Medulla oblongata (tissue), 1 donor: ENCODE measurements at regions not wholly inside any gene's neighbourhood (a gene's known extent, or its start where the extent isn't known, plus 50 kb on each side); places are given as distances from the start of the nearest gene placed in this dataset.
"Not testable (repeated sequence)": the region's sequence is repeated elsewhere in the genome, so short reads cannot be mapped to it uniquely, and the experiment has no call there.

Source experiments
- DNase-seq: peaks from one replicate; pipeline ENCODE4 v3.0.0-alpha.2; 2015; ENCODE audit errors: extremely low spot score

GRCh38 chr18:73324187-73324831 lies 456.5 kb upstream of the NETO1 start:
- not testable (repeated sequence) for DNase-seq

DNA sequence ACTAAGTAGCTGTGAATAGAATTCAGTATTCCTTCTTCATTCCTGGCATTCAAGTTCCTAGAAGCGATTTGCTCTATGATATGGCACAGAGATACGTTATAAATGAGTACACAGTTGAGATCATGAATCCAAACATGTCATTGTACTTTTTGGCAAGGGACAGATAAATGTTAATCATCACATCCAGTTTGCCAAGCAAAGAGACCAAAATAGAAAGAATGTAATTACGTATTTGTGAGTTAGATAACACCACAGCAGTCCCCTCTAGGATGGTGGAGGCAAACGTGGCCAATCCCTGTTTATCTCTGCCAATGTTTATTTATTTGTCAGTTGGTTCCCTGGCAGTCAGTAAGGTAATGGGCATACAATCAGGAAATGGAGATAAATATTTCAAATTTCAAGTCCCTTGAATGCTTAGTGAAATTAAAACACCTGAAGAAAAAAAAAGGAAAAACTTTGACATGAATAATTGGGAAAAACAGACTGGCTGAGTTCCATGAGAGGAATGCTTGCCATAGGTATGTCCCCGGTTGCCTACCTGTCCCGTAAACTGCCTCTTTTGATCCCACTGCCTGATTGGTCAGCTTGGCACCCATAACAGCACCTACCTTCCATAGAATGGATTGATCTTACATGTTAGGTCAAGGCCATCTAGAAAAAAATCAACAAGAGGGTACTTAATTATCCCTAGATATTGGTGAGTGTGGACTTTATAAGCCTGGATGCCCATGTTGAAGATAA lies 451.1 kb upstream of the NETO1 start:
- DNase-seq, result no peak

DNA sequence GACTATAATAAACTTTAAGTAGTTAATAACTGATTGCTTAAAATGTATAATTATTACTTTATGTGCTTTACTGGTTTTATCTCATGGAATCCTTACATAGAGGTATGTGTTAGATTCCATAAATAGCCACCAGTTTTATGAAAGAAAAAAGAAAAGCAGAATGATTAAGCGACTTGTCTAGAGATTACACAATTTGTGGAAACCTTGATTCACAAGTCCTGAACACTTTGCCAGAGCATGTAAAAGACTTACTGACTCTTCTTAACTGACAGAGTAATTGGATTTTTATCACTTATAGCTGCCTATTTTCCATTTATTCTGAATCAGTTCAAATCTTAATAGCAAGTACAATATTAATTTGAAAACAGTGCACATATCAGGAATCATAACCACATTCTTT lies 448.7 kb upstream of the NETO1 start:
- no peak for DNase-seq

- no peak for DNase-seq
Measured at GRCh38 chr18:73315381-73315780, 447.6 kb upstream of the NETO1 start.

DNA sequence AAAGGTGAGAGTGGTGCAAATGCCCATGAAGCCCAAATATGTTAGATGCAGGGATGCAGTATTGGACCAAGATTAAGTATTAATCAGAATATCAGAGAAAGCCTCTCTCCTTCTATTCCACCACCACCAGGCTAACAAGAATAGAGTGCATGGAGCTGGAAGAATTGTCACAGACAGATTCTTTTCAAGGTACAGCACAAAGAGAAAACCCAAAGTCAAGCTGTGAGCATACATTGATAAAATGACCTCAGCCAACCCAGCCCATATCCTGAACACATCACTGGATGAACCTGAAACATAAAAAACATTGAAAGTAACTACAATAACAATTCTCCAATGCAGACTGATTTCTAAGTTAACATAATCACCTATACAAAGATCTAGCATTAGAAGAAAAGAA lies 445.7 kb upstream of the NETO1 start:
- no peak for DNase-seq

DNA sequence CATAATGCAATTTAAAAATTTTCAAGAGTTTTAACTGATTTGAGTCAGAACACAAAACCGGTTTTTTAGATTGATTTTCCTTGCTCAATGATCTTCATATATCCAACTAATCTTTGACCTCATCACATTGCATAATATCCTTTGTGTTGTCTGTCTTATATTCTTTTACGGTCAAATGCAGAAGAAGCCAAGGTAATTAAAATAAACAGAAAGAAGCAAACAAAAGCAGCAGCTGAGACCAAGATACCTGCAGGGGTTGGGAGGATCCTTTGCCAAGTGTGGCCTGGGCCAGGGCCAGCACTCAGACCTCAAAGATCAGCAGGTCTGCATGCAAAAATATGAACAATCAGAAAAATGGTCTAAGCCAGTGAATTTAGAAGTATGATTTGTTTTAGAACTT lies 428.9 kb upstream of the NETO1 start:
- DNase-seq, result no peak

- no peak for DNase-seq
Measured at GRCh38 chr18:73292156-73292555, 424.4 kb upstream of the NETO1 start.

DNA sequence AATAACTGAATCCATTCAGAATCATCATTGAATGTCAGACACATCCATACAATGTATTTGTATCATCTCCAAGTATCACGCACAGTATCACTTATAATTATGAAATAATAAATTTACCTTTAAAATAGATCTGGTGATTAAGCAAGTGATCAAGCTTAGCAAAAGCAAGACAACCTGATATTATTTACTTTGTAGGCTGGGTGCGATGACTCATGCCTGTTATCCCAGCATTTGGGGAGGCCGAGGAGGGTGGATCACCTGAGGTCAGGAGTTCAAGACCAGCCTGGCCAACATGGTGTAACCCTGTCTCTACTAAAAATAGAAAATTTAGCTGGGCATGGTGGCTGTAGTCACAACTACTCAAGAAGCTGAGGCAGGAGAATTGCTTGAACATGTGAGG lies 421.0 kb upstream of the NETO1 start:
- DNase-seq, result no peak

- DNase-seq, result no peak
Measured at GRCh38 chr18:73286584-73286983, 418.8 kb upstream of the NETO1 start.

GRCh38 chr18:73283788-73284187 lies 416.0 kb upstream of the NETO1 start:
- no peak for DNase-seq

GRCh38 chr18:73283032-73283431 lies 415.2 kb upstream of the NETO1 start:
- no peak for DNase-seq

- no peak for DNase-seq
Measured at GRCh38 chr18:73279498-73279897, 411.7 kb upstream of the NETO1 start.

DNA sequence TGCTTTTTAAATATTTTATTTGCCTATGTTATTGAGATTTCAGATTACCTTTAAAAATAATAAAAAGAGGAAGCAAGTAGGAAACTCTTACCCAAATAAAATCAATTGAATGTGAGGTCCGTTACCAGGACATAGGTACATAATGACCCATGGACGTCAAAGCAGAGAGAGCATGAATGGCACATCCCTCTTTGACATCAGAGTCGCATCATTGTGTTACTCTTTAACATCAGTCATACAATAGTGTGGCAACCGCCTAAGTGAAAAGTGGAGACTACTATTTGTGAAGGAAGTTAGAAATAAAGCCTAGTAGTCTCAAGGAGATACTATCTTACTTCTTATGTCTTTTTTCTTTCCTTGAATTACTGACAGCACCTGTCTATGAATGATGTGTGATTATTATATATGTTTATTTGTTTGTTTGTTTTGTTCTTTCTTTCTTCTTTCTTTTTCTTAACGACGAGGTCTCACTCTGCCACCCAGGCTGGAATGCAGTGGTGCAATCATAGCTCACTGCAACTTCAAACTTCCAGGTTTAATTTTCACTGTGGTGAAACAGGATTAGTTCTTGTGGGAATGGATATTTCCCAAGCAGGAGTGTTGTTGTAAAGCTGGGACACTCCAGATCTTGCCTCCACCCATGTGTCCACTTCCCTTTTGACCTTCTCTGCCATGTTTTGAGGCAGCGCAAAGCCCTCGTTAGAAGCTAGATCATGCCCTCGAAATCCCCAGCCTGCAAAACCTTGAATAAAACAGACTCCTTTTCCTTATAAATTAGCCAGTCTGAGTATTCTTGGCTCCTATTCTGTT lies 407.2 kb upstream of the NETO1 start:
- DNase-seq, result no peak

- DNase-seq, result no peak
Measured at GRCh38 chr18:73270920-73271634, 403.3 kb upstream of the NETO1 start.

GRCh38 chr18:73264562-73264921 lies 396.8 kb upstream of the NETO1 start:
- DNase-seq, result no peak

DNA sequence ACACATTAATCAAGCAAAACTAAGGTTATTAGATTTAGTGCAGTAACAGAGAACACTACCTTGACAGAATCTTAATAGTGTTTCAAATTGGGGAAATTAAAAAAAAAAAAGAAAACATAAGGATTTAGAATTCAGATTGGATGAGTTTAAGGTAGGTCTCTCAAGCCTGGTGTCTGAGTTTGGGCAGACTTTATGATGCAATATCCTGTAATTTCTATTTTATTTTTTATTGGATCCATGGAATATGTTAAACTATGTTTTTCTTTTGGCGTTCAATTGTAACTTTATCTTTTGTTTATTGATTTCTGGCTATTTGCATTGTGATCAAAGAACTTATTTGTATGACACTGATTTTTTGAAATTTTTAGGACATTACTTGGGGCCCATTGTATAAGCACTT lies 394.1 kb upstream of the NETO1 start:
- no peak for DNase-seq

GRCh38 chr18:73261243-73261642 lies 393.5 kb upstream of the NETO1 start:
- no peak for DNase-seq

DNA sequence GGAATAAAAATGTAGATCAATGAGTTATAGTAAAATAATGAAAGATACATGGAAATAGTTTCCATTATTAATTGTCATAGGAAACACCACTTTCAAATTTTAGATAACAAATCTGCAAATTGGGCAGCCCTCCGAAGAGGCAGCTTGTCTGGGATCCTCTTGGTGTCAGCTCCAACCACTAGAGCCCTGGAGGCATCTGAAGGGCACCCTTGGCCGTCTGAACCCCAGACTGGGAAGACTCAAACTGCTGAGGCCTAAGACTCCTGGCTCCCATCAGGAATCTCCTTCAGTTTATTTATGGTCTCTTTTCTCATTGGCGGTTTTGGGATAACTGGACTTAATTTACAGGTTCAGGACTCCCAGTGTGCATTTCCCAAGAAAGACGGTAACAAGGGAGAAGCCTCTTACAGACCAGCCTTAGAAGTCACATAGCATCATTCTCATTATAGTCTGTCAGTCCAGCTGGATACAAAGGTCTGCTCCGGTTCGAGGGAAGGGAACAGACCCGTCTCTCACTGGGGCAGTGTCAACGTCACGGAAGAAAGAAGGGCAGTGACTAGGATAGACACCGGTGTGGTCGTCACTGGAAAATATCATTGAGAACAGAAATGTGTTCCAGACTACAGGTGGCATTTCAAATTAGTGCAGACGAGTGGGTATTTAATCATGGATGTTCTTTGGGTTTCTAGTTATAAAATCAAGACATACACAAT lies 390.7 kb upstream of the NETO1 start:
- no peak for DNase-seq

DNA sequence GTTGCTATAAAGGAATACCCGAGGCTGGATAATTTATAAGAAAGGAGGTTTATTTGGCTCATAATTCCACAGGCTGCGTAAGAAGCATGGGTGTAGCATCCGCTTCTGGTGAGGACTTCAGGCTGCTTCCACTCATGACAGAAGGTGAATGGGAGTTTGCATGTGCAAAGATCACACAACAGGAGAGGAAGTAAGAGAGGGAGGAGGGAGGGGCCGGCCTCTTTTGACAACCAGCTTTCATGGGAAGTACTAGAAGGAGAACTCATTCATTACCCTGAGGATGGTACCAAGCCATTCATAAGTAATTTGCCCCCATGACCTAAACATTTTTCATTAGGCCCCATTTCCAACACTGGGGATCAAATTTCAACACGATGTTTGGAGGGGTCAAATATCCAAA lies 386.8 kb upstream of the NETO1 start:
- DNase-seq, result no peak

DNA sequence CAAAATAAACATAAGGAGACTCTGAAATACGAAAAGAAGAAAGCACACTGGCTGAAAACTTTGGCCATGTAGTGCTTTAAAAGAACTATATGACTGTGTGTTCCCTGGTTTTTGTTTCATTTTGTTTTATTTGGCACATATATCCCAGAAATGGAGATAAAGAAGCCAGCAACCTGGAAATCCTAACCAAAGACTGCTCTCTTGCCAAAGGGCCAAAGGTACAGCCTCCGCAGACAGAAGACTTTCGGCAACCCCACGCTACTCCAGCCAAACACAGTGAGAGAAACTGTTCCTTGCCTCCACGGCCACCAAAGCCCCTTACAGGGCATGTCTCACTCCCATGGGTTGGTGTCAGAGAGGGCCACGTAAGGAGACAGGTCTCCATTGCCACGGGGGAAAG lies 381.2 kb upstream of the NETO1 start:
- DNase-seq, result no peak

DNA sequence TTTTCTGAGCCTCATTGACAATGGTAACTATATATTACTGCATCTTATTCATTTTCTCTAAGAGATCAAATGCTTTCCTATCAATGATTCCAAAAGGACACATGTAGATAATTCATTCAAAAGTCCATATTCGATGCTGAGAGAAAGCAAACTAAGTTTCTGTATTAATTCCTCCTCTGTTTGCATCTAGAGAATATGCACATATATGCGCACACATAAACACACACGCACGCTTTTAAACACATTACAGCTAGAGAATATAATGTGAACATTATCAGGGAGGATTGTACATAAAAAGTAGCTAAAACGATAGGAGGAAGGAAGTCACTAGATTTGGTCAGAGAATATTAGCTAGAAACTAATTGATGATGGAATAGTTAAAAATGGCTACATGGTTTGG lies 379.0 kb upstream of the NETO1 start:
- DNase-seq, result no peak

GRCh38 chr18:73245345-73245744 lies 377.6 kb upstream of the NETO1 start:
- DNase-seq, result no peak
